ENCODE measurements at regions not wholly inside any gene's neighbourhood (a gene's known extent, or its start where the extent isn't known, plus 50 kb on each side); places are given as distances from the start of the nearest gene placed in this dataset.
A peak's percentile ranks its signal among the peaks of the same experiment; 100 is the strongest.

DNA sequence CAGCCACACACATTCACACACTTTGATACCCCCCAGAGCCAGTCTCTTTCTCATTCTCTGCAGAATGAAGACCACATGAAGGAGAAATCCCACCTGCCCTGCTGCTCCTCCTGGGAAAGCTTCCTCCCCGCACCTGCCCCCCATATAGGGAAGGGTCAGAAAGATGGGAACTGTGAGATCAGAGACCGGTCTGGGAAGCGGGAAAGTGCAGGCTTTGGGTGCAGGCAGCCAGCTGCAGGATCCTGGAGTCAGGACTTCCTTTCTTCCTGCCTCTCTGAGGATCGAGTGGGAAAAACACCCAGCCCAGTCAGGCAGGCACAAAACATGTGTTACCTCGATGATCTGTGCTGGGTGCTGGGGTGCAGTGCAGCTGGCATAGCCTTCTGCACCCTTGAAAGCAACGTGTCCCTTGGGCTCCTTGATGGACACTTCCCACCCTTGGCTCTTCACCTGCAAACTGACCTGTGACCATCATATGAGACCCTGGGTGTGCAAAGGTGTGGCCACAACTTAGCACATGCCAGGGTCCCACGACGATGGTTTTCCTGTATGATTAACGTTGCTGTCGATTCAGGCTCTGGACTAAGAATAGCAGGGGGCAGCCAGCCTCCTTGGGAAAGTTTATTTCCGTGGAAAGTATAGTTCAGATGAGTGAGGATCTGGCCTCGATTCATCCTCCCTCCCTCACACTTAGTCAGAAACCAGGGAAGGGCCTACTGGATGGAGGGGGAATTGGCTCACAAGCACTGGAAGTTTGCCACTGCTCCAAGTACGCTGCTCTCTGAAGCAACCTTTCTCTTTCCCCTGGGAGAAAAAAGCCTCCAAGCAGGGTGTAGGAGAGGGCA is 105.4 kb upstream of the MED13L start (continued):
- no peak for TF ChIP-seq ZNF205 (CRISPR knock-in tag; IDR thresholded peaks at IDR 0.05)

DNA sequence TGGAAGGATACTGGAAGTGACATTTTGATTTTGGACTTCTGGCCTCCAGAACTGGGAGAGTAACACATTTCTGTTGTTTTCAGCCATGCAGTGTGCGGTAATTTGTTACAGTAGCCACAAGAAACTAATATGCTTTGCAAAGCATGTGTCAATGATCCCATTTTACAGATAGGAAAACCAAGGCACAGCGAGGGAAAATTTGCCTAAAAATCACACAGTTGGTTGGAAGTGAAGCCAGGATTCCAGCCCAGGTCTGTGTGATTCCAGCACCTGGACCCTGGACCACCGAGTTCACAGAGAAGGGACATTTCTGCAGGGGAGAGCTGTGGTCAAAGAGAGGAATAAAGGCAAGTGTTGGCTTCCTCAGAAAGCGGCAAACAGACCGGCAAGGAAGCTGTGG is 106.7 kb upstream of the MED13L start:
- Histone ChIP-seq H3K27me3 (ENCODE audit: control insufficient read depth in 1 of 2, insufficient read depth in 2 of 2, low read length in 2 of 2) (peaks cover 0 to 17% of the 10 kb centered on the region in 2 experiments; a peak in 2 of 5 replicates), H3K9ac (ENCODE audit: insufficient read depth, low read depth, low read length) (no peak overlapping the region), H4K20me1 (ENCODE audit: insufficient read depth, low read length) (no peaks in the 10 kb centered on the region), H2AFZ (ENCODE audit: low read length) (no peak overlapping the region), H3K27ac (ENCODE audit: extremely low read length, insufficient read depth, low read length) (no peak overlapping the region), H3K79me2 (ENCODE audit: insufficient read depth, low read length) (no peaks in the 10 kb centered on the region), H3K4me1 (ENCODE audit: insufficient read depth, low read length) (peaks cover 25% of the 10 kb centered on the region), H3K9me3 (ENCODE audit: low read length) (no peaks in the 10 kb centered on the region), H3K36me3 (replicated peaks in 1 of 2; ENCODE audit: control insufficient read depth in 1 of 2, insufficient read depth in 2 of 2, low read length in 2 of 2) (no peaks in the 10 kb centered on the region), H3K4me2 (ENCODE audit: low read depth, low read length) (no peak overlapping the region), H3K4me3 (replicated peaks in 1 of 3; ENCODE audit: insufficient read depth in 1 of 3, low read depth in 2 of 3, low read length in 3 of 3) (no peak overlapping the region)
- WGBS (ENCODE audit: low lambda C conversion rate) = 60% methylated on average over 5 of the region's 5 CpGs
- DNase-seq (ENCODE audit: low spot score) (no peak), ATAC-seq (no peak), FAIRE-seq (no peak)
- in situ Hi-C loops (cut with HindIII; ENCODE audit: extremely low pct_ligation_motif_present, low pct_unique_long_range_greater_than_20kb) (no loop called here), intact Hi-C loops (cut with micrococcal nuclease; ENCODE audit: unreplicated experiment) (no loop called here)
- ChIA-PET CTCF (ENCODE audit: low intra/inter-chr PET ratio, low total read pairs) (no interaction called here), POLR2A (no interaction called here)
- no TSS peak for BruUV-seq (replicated peaks)
- TF ChIP-seq HNRNPLL (IDR thresholded peaks at IDR 0.05; ENCODE audit: low read depth, low read length, poor library complexity, severe bottlenecking) = no peak
- peak; percentile 84 for TF ChIP-seq ZNF629 (CRISPR knock-in tag; conservative IDR thresholded peaks at IDR 0.05)

DNA sequence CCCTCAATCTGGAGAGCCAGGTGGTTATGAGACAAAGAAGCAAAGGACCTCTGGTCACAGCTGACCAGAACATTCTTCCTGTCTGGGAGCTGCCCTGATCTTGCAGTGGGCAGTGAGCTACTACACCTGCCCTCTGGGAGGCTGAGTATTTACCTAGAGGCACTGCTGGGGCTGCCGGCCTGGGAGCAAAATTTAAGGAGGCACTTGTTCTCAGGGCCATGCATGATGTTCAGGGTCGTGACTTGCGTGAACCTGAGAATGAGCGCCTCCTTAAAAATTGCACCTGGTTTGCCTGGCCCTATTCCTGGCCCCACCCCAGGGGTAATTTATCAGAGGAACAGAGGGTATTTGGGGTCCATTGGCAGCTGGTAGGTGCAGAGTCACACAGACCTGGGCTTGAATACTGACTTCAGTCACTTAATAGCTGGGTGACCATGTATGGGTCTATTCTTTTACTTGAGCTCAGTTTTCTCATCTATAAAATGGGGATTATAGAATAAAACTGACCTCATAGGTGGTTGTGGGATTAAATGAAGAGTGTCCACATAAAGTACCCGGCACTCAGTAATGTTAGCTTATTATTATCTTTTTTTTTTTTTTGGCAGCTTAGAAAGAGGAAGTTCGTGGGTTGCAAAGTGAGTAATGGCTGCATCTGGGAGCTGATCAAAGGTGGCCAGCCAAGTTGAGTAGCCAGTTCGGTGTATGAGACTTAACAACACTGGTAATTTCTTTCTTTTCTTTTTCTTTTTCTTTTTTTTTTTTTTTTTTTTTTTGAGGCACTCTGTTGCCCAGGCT is 107.4 kb upstream of the MED13L start:
- no peak for ATAC-seq
- ChIA-PET POLR2A (no interaction called here), CTCF (ENCODE audit: low intra/inter-chr PET ratio, low total read pairs) (no interaction called here)
- H4K20me1 ChIP-seq (ENCODE audit: insufficient read depth, low read length) = no peaks in the 10 kb centered on the region
- DNase-seq (ENCODE audit: low spot score) = no peak
- WGBS (ENCODE audit: low lambda C conversion rate) = 48% methylated on average over 3 of the region's 7 CpGs
- H2AFZ ChIP-seq (ENCODE audit: low read length) = no peak overlapping the region
- no peak overlapping the region for H3K27ac ChIP-seq (ENCODE audit: extremely low read length, insufficient read depth, low read length)
- peaks cover 0 to 17% of the 10 kb centered on the region in 2 experiments; a peak in 3 of 5 replicates for H3K27me3 ChIP-seq (ENCODE audit: control insufficient read depth in 1 of 2, insufficient read depth in 2 of 2, low read length in 2 of 2)
- intact Hi-C loops (cut with micrococcal nuclease; ENCODE audit: unreplicated experiment) (no loop called here), in situ Hi-C loops (cut with HindIII; ENCODE audit: extremely low pct_ligation_motif_present, low pct_unique_long_range_greater_than_20kb) (no loop called here)
- no peak overlapping the region for H3K9ac ChIP-seq (ENCODE audit: insufficient read depth, low read depth, low read length)
- no peaks in the 10 kb centered on the region for H3K36me3 ChIP-seq (replicated peaks in 1 of 2; ENCODE audit: control insufficient read depth in 1 of 2, insufficient read depth in 2 of 2, low read length in 2 of 2)
- no peaks in the 10 kb centered on the region for H3K79me2 ChIP-seq (ENCODE audit: insufficient read depth, low read length)
- no peak overlapping the region for H3K4me3 ChIP-seq (replicated peaks in 1 of 3; ENCODE audit: insufficient read depth in 1 of 3, low read depth in 2 of 3, low read length in 3 of 3)
- no peaks in the 10 kb centered on the region for H3K9me3 ChIP-seq (ENCODE audit: low read length)
- peaks cover 25% of the 10 kb centered on the region for H3K4me1 ChIP-seq (ENCODE audit: insufficient read depth, low read length)
- FAIRE-seq = no peak
- H3K4me2 ChIP-seq (ENCODE audit: low read depth, low read length) = no peak overlapping the region
- BruUV-seq (replicated peaks) = no TSS peak
- TF ChIP-seq MATR3 (CRISPR knock-in tag; IDR thresholded peaks at IDR 0.05) (no peak), ZNF629 (CRISPR knock-in tag; conservative IDR thresholded peaks at IDR 0.05) (peak; percentile 56)
- TF ChIP-seq, protein P1, sequence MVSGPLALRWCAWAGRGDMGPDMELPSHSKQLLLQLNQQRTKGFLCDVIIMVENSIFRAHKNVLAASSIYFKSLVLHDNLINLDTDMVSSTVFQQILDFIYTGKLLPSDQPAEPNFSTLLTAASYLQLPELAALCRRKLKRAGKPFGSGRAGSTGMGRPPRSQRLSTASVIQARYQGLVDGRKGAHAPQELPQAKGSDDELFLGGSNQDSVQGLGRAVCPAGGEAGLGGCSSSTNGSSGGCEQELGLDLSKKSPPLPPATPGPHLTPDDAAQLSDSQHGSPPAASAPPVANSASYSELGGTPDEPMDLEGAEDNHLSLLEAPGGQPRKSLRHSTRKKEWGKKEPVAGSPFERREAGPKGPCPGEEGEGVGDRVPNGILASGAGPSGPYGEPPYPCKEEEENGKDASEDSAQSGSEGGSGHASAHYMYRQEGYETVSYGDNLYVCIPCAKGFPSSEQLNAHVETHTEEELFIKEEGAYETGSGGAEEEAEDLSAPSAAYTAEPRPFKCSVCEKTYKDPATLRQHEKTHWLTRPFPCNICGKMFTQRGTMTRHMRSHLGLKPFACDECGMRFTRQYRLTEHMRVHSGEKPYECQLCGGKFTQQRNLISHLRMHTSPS (CRISPR knock-in tag; IDR thresholded peaks at IDR 0.05; ENCODE audit: low read depth) = no peak
- TF ChIP-seq, protein P2, sequence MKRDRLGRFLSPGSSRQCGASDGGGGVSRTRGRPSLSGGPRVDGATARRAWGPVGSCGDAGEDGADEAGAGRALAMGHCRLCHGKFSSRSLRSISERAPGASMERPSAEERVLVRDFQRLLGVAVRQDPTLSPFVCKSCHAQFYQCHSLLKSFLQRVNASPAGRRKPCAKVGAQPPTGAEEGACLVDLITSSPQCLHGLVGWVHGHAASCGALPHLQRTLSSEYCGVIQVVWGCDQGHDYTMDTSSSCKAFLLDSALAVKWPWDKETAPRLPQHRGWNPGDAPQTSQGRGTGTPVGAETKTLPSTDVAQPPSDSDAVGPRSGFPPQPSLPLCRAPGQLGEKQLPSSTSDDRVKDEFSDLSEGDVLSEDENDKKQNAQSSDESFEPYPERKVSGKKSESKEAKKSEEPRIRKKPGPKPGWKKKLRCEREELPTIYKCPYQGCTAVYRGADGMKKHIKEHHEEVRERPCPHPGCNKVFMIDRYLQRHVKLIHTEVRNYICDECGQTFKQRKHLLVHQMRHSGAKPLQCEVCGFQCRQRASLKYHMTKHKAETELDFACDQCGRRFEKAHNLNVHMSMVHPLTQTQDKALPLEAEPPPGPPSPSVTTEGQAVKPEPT (CRISPR knock-in tag; IDR thresholded peaks at IDR 0.05; ENCODE audit: low read depth) = peak; percentile 99
- TF ChIP-seq, protein P3, sequence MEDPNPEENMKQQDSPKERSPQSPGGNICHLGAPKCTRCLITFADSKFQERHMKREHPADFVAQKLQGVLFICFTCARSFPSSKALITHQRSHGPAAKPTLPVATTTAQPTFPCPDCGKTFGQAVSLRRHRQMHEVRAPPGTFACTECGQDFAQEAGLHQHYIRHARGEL (CRISPR knock-in tag; IDR thresholded peaks at IDR 0.05) = no peak
